MM.1S (cell line): ENCODE measurements at regions not wholly inside any gene's neighbourhood (a gene's known extent, or its start where the extent isn't known, plus 50 kb on each side); places are given as distances from the start of the nearest gene placed in this dataset.

Experiments
- DNase-seq: peaks from one replicate; pipeline ENCODE4 v3.0.0-alpha.2; 2015
- H2AFZ ChIP-seq: fragments of 300-600 bp; sonication (generic); 2 replicates; pipeline ENCODE4 v1.6.0; 2016; ENCODE audit warnings: antibody characterized with exemption, low read length
- H3F3A ChIP-seq: fragments of 300-600 bp; sonication (generic); 2 replicates; pipeline ENCODE4 v1.6.1; 2016; ENCODE audit warnings: mild to moderate bottlenecking, antibody characterized with exemption, low read length, moderate library complexity, mixed read lengths; ENCODE audit not compliant: insufficient read depth
- H3K27ac ChIP-seq: fragments of 300-600 bp; sonication (generic); 2 replicates; pipeline ENCODE4 v1.5.1; 2016; ENCODE audit warnings: mild to moderate bottlenecking, low read length
- H3K27me3 ChIP-seq: fragments of 300-600 bp; sonication (generic); replicated peaks from 2 replicates; pipeline ENCODE4 v1.6.0; 2016; ENCODE audit warnings: low read length; ENCODE audit not compliant: insufficient read depth
- H3K36me3 ChIP-seq: fragments of 300-600 bp; sonication (generic); replicated peaks from 2 replicates; pipeline ENCODE4 v1.6.1; 2016; ENCODE audit warnings: mild to moderate bottlenecking, low read length, mixed read lengths; ENCODE audit not compliant: insufficient read depth
- H3K4me1 ChIP-seq: fragments of 300-600 bp; sonication (generic); 2 replicates; pipeline ENCODE4 v1.6.1; 2016; ENCODE audit warnings: low read length, mixed read lengths
- H3K4me2 ChIP-seq: fragments of 300-600 bp; sonication (generic); 2 replicates; pipeline ENCODE4 v1.6.0; 2016; ENCODE audit warnings: low read depth, low read length
- H3K4me3 ChIP-seq: fragments of 300-600 bp; sonication (generic); 2 replicates; pipeline ENCODE4 v1.5.1; 2016; ENCODE audit warnings: low read length, mixed read lengths
- H3K79me2 ChIP-seq: fragments of 300-600 bp; sonication (generic); 2 replicates; pipeline ENCODE4 v1.6.1; 2016; ENCODE audit warnings: mixed run types, low read length, mixed read lengths
- H3K9ac ChIP-seq: fragments of 300-600 bp; sonication (generic); 2 replicates; pipeline ENCODE4 v1.6.1; 2016; ENCODE audit warnings: low read length, mixed read lengths
- H3K9me2 ChIP-seq: fragments of 300-600 bp; sonication (generic); replicated peaks from 2 replicates; pipeline ENCODE4 v1.6.1; 2016; ENCODE audit warnings: mild to moderate bottlenecking, low read length, mixed read lengths; ENCODE audit not compliant: insufficient read depth
- H3K9me3 ChIP-seq: fragments of 300-600 bp; sonication (generic); replicated peaks from 2 replicates; pipeline ENCODE4 v1.6.1; 2016; ENCODE audit warnings: mild to moderate bottlenecking, low read length, mixed read lengths; ENCODE audit not compliant: insufficient read depth
- H4K20me1 ChIP-seq: fragments of 300-600 bp; sonication (generic); 2 replicates; pipeline ENCODE4 v1.6.1; 2016; ENCODE audit warnings: mild to moderate bottlenecking, low read length, moderate library complexity, mixed read lengths; ENCODE audit not compliant: insufficient read depth
- CTCF ChIP-seq: fragments of 300-600 bp; sonication (generic); IDR thresholded peaks from 2 replicates; pipeline ENCODE4 v1.5.1; 2016; ENCODE audit warnings: antibody characterized with exemption, low read length, mixed read lengths
- EZH2 ChIP-seq: fragments of 300-600 bp; sonication (generic); optimal IDR thresholded peaks from 2 replicates; pipeline ENCODE3; 2017; ENCODE audit warnings: low read depth, mild to moderate bottlenecking, antibody characterized with exemption, low read length, mixed read lengths
- EZH2phosphoT487 ChIP-seq: fragments of 300-600 bp; sonication (generic); IDR thresholded peaks from 2 replicates; pipeline ENCODE4 v1.6.1; 2018; ENCODE audit warnings: antibody characterized with exemption, low read length

- no peaks in the 10 kb centered on the region for H3K36me3 ChIP-seq
- no peaks in the 10 kb centered on the region for H3F3A ChIP-seq
- no peak overlapping the region for H2AFZ ChIP-seq
- no peaks in the 10 kb centered on the region for H3K4me1 ChIP-seq
- no peak overlapping the region for H3K4me3 ChIP-seq
- DNase-seq: no peak
- no peaks in the 10 kb centered on the region for H3K9me2 ChIP-seq
- TF ChIP-seq CTCF: no peak
- no peak for TF ChIP-seq EZH2
- no peak for TF ChIP-seq EZH2phosphoT487
- no peaks in the 10 kb centered on the region for H3K27me3 ChIP-seq
- H3K9ac ChIP-seq: no peak overlapping the region
- no peaks in the 10 kb centered on the region for H4K20me1 ChIP-seq
- no peaks in the 10 kb centered on the region for H3K79me2 ChIP-seq
- no peaks in the 10 kb centered on the region for H3K9me3 ChIP-seq
- no peak overlapping the region for H3K27ac ChIP-seq
- no peak overlapping the region for H3K4me2 ChIP-seq
Observed at GRCh38 chr12:39235990-39236767, 206.7 kb downstream of the KIF21A start.

GRCh38 chr12:39230086-39230485, 212.8 kb downstream of the KIF21A start:
- no peak overlapping the region for H3K27ac ChIP-seq
- no peaks in the 10 kb centered on the region for H3K9me2 ChIP-seq
- H3K4me1 ChIP-seq: no peaks in the 10 kb centered on the region
- H2AFZ ChIP-seq: no peak overlapping the region
- H3K4me3 ChIP-seq: no peak overlapping the region
- no peaks in the 10 kb centered on the region for H4K20me1 ChIP-seq
- DNase-seq: no peak
- no peak for TF ChIP-seq EZH2
- TF ChIP-seq CTCF: no peak
- TF ChIP-seq EZH2phosphoT487: no peak
- H3K9me3 ChIP-seq: no peaks in the 10 kb centered on the region
- H3K27me3 ChIP-seq: no peaks in the 10 kb centered on the region
- H3K9ac ChIP-seq: no peak overlapping the region
- H3K36me3 ChIP-seq: no peaks in the 10 kb centered on the region
- H3K4me2 ChIP-seq: no peak overlapping the region
- no peaks in the 10 kb centered on the region for H3K79me2 ChIP-seq
- H3F3A ChIP-seq: no peaks in the 10 kb centered on the region

- H3K4me3 ChIP-seq: no peak overlapping the region
- no peaks in the 10 kb centered on the region for H3K27me3 ChIP-seq
- no peak overlapping the region for H3K4me2 ChIP-seq
- H3K27ac ChIP-seq: no peak overlapping the region
- TF ChIP-seq EZH2 (no peak), CTCF (no peak), EZH2phosphoT487 (no peak)
- H3F3A ChIP-seq: no peaks in the 10 kb centered on the region
- no peaks in the 10 kb centered on the region for H3K79me2 ChIP-seq
- no peaks in the 10 kb centered on the region for H3K36me3 ChIP-seq
- H3K4me1 ChIP-seq: no peaks in the 10 kb centered on the region
- no peak overlapping the region for H3K9ac ChIP-seq
- H3K9me3 ChIP-seq: no peaks in the 10 kb centered on the region
- H2AFZ ChIP-seq: no peak overlapping the region
- no peaks in the 10 kb centered on the region for H3K9me2 ChIP-seq
- no peak for DNase-seq
- H4K20me1 ChIP-seq: no peaks in the 10 kb centered on the region
Observed at GRCh38 chr12:39227218-39227617, 215.7 kb downstream of the KIF21A start.
